Smooth muscle cell of the brain vasculature (primary cell): ENCODE measurements at regions not wholly inside any gene's neighbourhood (a gene's known extent, or its start where the extent isn't known, plus 50 kb on each side); places are given as distances from the start of the nearest gene placed in this dataset.
"Not testable (repeated sequence)": the region's sequence is repeated elsewhere in the genome, so short reads cannot be mapped to it uniquely, and the experiment has no call there.

Source experiments
- DNase-seq: peaks from one replicate; pipeline ENCODE4 v3.0.0-alpha.2; 2012; ENCODE audit warnings: low read depth, low spot score

GRCh38 chr2:123696799-123697410 lies 328.2 kb upstream of the CNTNAP5 start:
- DNase-seq: no peak

DNA sequence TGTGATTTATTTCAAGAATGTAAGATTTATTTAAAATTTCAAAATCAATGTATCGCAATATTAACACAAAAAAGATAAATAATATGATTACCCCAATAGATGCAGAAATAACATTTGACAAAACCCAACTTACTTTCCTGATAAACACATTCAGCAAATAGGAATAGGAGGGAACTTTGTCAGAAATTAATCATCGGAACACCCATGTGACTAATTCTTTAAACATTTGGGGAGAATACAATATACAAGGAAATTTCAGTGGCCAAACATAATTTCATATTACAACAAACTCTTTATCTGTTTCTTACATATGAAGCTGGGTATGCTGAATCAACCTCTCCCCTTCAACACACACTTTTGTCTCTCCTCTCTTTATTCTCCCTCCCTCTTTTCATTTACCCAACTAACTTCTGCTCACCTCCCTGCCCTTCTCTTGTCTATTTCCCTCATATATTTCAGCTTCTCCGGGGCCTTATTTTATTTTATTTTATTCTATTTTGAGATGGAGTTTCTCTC lies 309.6 kb upstream of the CNTNAP5 start:
- no peak for DNase-seq

GRCh38 chr2:123717636-123718334 lies 307.3 kb upstream of the CNTNAP5 start:
- DNase-seq: no peak

DNA sequence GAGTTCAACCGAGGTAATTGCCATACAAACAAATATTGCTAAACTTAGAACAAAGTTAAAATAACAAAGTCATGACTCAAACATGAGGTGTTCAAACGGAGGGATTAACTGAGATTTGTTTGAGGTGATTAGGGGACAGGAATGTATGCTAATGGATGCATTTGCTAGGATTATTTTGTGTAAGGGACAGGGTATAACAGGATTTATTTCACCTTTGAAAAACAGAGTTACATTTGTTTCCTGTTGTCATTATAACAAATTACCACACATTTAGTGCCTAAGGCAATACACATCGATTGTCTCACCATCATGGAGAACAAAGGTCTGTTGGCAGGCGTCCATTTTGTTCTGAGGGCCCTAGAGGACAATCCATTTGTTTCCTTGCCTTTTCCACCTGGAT lies 304.3 kb upstream of the CNTNAP5 start:
- DNase-seq: no peak

DNA sequence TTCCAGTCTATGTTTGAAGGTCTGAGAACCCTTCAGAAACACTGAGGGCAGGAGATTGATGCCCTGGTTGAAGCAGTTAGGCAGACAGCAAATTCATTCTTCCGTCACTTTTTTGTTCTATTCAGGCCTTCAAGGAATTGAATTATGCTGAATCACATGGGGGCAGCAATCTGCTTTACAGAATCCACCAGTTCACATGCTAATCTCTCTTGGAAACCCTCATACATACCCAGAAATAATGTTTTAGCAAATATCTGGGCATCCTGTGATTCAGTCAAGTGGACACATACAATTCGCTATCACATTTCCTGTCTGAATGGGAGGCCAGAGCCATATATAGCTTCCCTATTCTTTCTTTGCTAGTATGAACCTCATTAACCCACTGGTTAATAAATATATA lies 301.4 kb upstream of the CNTNAP5 start:
- DNase-seq: no peak

GRCh38 chr2:123732563-123732962 lies 292.5 kb upstream of the CNTNAP5 start:
- no peak for DNase-seq

- no peak for DNase-seq
These were observed 287.7 kb upstream of the CNTNAP5 start for GRCh38 chr2:123737371-123737770.

DNA sequence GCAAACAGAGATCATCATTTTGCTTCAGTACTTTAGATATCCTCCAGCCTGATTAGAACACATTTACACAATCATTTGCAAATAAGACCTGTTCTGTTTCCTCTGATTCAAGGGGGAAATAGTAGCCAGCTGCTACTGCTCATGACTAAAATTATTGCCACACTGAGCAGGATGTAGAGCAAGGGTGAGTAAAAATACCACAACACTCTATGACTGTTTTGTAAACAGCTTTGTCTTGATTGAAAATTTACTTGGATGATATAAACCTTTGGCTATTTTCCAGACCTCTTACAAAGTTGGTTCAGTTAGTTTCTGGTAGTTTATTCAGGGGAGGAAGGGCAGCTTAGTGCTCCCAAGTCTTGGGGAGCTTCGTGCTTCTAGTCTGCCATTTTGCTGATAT lies 286.4 kb upstream of the CNTNAP5 start:
- DNase-seq: no peak

GRCh38 chr2:123746006-123746405 lies 279.1 kb upstream of the CNTNAP5 start:
- no peak for DNase-seq

DNA sequence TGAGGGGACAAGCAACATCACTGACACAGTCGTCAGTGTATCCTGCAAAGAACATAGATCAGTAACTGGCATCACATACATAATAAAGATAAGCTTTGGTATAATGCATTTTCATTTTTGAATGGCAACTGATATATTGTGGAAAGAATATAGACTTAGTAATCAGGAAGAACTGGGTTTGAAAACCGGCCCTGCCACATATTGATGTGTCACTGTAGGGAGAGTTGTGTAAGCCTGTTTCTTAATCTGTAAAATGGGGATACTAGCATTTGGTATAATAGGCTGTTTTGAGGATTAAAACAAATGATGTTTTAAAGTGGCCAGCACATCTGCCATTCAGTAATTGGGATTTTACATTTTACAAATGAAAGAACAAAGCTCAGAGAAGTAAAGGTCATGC lies 277.8 kb upstream of the CNTNAP5 start:
- no peak for DNase-seq

- no peak for DNase-seq
These were observed 262.9 kb upstream of the CNTNAP5 start for GRCh38 chr2:123762221-123762620.

- DNase-seq: no peak
These were observed 256.9 kb upstream of the CNTNAP5 start for GRCh38 chr2:123768233-123768632.

DNA sequence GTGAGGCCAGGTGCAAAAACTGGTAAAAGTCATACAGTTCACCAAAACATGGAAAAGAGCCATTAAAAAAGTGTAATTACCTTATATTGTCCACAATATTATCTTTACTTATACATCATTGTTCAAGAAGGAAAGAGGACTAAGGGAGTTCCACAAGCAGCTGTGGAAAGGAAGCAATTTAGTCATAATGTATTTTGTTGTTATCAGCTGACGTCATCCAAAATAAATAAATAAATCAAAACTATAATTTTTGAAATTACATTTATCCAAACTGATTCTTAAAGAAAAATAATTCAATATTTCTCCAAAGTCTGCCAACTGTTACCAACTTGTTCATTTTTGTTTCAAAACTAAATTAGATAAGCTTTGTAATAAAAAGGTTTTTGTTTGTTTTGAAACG lies 256.1 kb upstream of the CNTNAP5 start:
- DNase-seq: no peak

DNA sequence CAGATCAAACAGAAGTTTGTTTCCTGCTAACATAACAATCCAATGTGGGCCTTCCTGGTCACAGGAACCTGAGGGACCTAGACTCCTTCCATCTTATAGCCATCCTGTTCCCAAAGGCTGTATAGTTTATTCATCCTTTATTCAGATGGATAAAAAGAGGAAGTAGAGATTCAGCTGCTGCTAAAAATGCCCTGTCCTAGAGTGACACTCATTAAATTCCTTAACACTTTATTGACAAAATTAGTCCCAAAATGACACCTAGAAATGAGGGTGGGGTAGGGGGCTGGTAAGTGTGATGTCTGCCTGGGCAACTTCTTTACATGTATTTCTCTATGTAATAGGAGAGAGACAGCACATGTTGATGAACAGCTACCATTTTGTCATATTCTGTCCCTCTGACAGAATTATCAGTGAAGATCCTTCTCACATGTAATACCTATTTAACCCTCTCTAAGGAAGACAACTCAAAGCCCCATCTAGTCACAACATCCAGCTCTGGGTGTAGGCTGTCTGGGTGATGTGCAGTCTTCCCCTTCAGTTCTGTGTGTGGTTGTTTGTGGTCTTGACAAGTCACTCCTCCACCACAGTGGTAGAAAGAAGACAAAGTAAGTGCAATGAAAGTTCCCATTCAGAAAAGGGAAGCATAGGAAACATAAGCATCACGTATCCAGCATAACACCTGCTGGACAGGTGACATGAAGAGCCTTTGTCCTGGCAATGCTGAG lies 253.9 kb upstream of the CNTNAP5 start:
- DNase-seq: no peak

GRCh38 chr2:123771928-123772632 lies 253.0 kb upstream of the CNTNAP5 start:
- no peak for DNase-seq

GRCh38 chr2:123777116-123777515 lies 248.0 kb upstream of the CNTNAP5 start:
- no peak for DNase-seq

DNA sequence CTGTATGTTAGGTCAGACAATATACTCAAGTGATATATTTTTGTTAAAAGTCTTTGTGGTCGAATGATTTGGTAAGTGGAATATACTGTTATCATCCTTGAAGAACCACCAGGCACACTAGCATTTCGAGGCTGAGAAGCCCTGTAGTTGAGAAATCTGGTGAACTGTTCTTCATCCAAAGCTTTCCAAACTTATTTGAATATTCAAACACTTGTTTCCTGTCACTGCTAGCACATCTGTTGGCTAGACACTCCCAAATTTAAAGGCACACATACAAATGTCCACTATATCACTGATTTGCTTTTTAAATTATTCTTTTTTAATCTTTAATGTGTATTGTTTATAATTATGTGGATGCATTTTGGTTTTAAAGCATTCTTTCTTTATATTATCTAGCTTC lies 241.9 kb upstream of the CNTNAP5 start:
- no peak for DNase-seq

GRCh38 chr2:123785332-123785731 lies 239.8 kb upstream of the CNTNAP5 start:
- no peak for DNase-seq

DNA sequence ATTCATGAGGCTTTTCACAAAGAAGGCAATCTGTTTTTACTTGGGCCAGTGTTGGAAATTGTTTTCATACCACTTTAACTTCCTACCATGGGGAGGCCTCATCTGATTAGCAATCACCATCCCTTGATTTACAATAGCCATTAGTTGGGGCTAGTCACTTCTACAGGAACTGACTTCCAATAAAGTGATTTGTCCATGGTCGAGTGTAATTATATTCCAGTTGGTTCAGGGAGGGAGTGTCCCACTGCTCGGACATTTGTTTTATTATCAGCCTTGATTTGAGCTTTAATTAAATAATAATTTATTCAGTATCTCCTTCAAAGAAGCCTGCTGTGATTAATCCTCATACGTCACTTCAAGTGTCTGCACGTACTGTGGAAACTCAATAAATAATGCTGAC lies 233.9 kb upstream of the CNTNAP5 start:
- no peak for DNase-seq

- DNase-seq: no peak
These were observed 233.4 kb upstream of the CNTNAP5 start for GRCh38 chr2:123791684-123792083.

- not testable (repeated sequence) for DNase-seq
These were observed 221.0 kb upstream of the CNTNAP5 start for GRCh38 chr2:123804126-123804525.

- DNase-seq: not testable (repeated sequence)
These were observed 219.3 kb upstream of the CNTNAP5 start for GRCh38 chr2:123805746-123806145.
